ENCODE measurements at regions not wholly inside any gene's neighbourhood (a gene's known extent, or its start where the extent isn't known, plus 50 kb on each side); places are given as distances from the start of the nearest gene placed in this dataset.
"Not testable (repeated sequence)": the region's sequence is repeated elsewhere in the genome, so short reads cannot be mapped to it uniquely, and the experiment has no call there.

- H3K79me2 ChIP-seq (ENCODE audit: insufficient read depth, low read depth); H3K9ac ChIP-seq; H2AFZ ChIP-seq (ENCODE audit: low read depth); H3K4me1 ChIP-seq (ENCODE audit: low read depth, poor library complexity, severe bottlenecking); H3K4me3 ChIP-seq (IDR thresholded peaks at IDR 0.05; ENCODE audit: insufficient read depth, low read depth, low read length); H3K4me2 ChIP-seq; H4K20me1 ChIP-seq (ENCODE audit: insufficient read depth); H3K27me3 ChIP-seq (ENCODE audit: insufficient read depth, low read depth); H3K27ac ChIP-seq; H3K36me3 ChIP-seq (ENCODE audit: insufficient read depth): not testable (repeated sequence)
Measured at GRCh38 chr15:24301999-24302398, 373.6 kb upstream of the NPAP1 start.

DNA sequence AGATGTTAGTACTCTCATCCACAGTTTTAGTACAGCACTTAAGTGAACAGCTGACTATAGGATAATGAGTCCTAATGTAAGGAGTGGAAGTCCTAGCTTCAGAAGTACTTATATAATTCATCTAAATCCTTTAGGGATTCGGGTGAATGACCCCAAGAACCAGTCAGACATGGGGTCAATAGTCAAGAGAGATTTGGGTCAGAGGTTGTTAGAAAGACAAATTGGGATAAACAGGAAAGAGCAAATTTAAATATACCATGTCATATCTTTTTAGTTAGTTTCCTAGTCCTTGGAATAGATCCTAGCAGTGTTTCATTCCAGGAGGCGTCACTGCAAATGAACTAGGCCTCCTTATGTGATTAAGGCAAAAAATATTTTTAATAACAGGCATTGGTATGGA is 370.8 kb upstream of the NPAP1 start:
- not testable (repeated sequence) for H3K27ac ChIP-seq; H3K4me1 ChIP-seq (ENCODE audit: low read depth, poor library complexity, severe bottlenecking); H3K4me2 ChIP-seq; H3K27me3 ChIP-seq (ENCODE audit: insufficient read depth, low read depth); H2AFZ ChIP-seq (ENCODE audit: low read depth); H3K79me2 ChIP-seq (ENCODE audit: insufficient read depth, low read depth); H4K20me1 ChIP-seq (ENCODE audit: insufficient read depth); H3K9ac ChIP-seq; H3K4me3 ChIP-seq (IDR thresholded peaks at IDR 0.05; ENCODE audit: insufficient read depth, low read depth, low read length); H3K36me3 ChIP-seq (ENCODE audit: insufficient read depth)

- not testable (repeated sequence) for H4K20me1 ChIP-seq (ENCODE audit: insufficient read depth); H3K4me1 ChIP-seq (ENCODE audit: low read depth, poor library complexity, severe bottlenecking); H2AFZ ChIP-seq (ENCODE audit: low read depth); H3K36me3 ChIP-seq (ENCODE audit: insufficient read depth); H3K9ac ChIP-seq; H3K4me2 ChIP-seq; H3K79me2 ChIP-seq (ENCODE audit: insufficient read depth, low read depth); H3K4me3 ChIP-seq (IDR thresholded peaks at IDR 0.05; ENCODE audit: insufficient read depth, low read depth, low read length); H3K27me3 ChIP-seq (ENCODE audit: insufficient read depth, low read depth); H3K27ac ChIP-seq
Measured at GRCh38 chr15:24305643-24306042, 369.9 kb upstream of the NPAP1 start.

DNA sequence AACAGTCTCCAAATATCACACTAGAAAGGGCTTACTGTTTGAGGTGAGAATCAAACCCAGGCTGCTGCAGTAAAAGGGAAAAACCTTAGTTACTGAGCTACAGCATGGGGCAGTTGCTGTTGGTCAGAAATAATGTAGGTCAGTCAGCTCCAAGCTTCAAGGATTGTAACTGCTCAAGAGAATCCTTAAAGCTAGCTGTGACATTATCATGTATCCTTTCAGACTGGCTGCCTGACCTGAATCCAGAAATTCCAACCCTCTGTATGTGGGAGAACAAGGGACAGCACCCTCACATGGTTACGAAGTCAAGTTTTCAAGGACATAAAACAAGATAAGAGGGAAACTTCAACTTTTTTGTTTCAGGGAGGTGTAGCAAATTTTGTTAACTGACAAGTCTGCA is 365.9 kb upstream of the NPAP1 start:
- not testable (repeated sequence) for H3K27me3 ChIP-seq (ENCODE audit: insufficient read depth, low read depth); H3K4me2 ChIP-seq; H3K9ac ChIP-seq; H3K36me3 ChIP-seq (ENCODE audit: insufficient read depth); H3K79me2 ChIP-seq (ENCODE audit: insufficient read depth, low read depth); H3K4me3 ChIP-seq (IDR thresholded peaks at IDR 0.05; ENCODE audit: insufficient read depth, low read depth, low read length); H3K27ac ChIP-seq; H4K20me1 ChIP-seq (ENCODE audit: insufficient read depth); H2AFZ ChIP-seq (ENCODE audit: low read depth); H3K4me1 ChIP-seq (ENCODE audit: low read depth, poor library complexity, severe bottlenecking)

DNA sequence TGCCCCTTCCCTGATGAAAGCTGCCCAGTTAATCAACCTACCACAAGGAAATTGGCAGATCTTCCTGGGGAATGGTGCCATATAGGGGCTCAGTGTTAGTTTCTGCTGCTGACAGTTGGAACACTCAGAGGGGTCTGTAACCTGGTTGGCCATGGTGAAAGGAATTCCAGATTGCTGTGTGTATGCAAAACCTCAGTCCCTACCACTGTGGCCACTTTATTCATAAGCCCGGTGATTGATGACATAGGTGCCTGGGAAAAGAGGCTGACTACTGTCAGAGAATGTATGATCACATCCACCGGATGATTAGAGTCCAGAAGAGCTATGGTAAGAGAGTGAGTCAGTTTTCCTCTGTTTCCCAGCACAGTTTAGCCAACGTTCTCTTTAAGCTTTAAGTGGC is 363.9 kb upstream of the NPAP1 start:
- not testable (repeated sequence) for H3K36me3 ChIP-seq (ENCODE audit: insufficient read depth); H3K27me3 ChIP-seq (ENCODE audit: insufficient read depth, low read depth); H3K4me1 ChIP-seq (ENCODE audit: low read depth, poor library complexity, severe bottlenecking); H2AFZ ChIP-seq (ENCODE audit: low read depth); H4K20me1 ChIP-seq (ENCODE audit: insufficient read depth); H3K4me3 ChIP-seq (IDR thresholded peaks at IDR 0.05; ENCODE audit: insufficient read depth, low read depth, low read length); H3K27ac ChIP-seq; H3K9ac ChIP-seq; H3K4me2 ChIP-seq; H3K79me2 ChIP-seq (ENCODE audit: insufficient read depth, low read depth)

- not testable (repeated sequence) for H3K9ac ChIP-seq; H3K4me2 ChIP-seq; H4K20me1 ChIP-seq (ENCODE audit: insufficient read depth)
Measured at GRCh38 chr15:24316326-24316725, 359.2 kb upstream of the NPAP1 start.

GRCh38 chr15:24318981-24319380 is 356.6 kb upstream of the NPAP1 start:
- no peak for TF ChIP-seq CTCF (conservative IDR thresholded peaks at IDR 0.05; ENCODE audit: low read depth, low read length)
- H4K20me1 ChIP-seq (ENCODE audit: insufficient read depth): no peaks in the 10 kb centered on the region
- H3K4me2 ChIP-seq: no peak overlapping the region
- H3K27me3 ChIP-seq (ENCODE audit: insufficient read depth, low read depth): no peaks in the 10 kb centered on the region
- no peak overlapping the region for H3K27ac ChIP-seq
- H3K79me2 ChIP-seq (ENCODE audit: insufficient read depth, low read depth): no peaks in the 10 kb centered on the region
- H3K4me3 ChIP-seq (IDR thresholded peaks at IDR 0.05; ENCODE audit: insufficient read depth, low read depth, low read length): no peak overlapping the region
- H2AFZ ChIP-seq (ENCODE audit: low read depth): no peak overlapping the region
- H3K9ac ChIP-seq: no peak overlapping the region
- no peaks in the 10 kb centered on the region for H3K36me3 ChIP-seq (ENCODE audit: insufficient read depth)
- H3K4me1 ChIP-seq (ENCODE audit: low read depth, poor library complexity, severe bottlenecking): no peaks in the 10 kb centered on the region

More at GRCh38 chr15:24316326-24316725, 359.2 kb upstream of the NPAP1 start:
- not testable (repeated sequence) for H3K4me1 ChIP-seq (ENCODE audit: low read depth, poor library complexity, severe bottlenecking); H3K27ac ChIP-seq; H3K4me3 ChIP-seq (IDR thresholded peaks at IDR 0.05; ENCODE audit: insufficient read depth, low read depth, low read length); H2AFZ ChIP-seq (ENCODE audit: low read depth); H3K36me3 ChIP-seq (ENCODE audit: insufficient read depth); H3K79me2 ChIP-seq (ENCODE audit: insufficient read depth, low read depth); H3K27me3 ChIP-seq (ENCODE audit: insufficient read depth, low read depth)

DNA sequence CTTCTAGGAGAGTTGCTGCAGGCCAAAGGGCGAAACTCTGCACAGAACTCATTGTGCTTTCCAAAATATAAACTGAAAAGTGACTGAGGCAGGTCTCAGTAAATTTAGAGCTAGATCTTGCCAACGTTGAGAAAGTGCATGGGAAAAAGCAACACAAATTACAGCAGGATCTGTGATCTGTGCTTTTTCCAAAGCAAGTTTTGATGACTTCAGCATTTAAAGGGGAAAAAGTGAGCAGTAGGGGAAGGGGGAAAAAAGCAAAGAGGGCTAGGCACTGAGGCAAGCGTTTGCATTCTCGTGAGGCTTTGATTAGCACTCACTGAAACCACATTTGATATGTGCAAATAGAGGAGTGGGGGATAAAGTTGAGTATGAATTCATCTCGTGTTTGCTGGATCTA is 351.5 kb upstream of the NPAP1 start:
- not testable (repeated sequence) for H3K4me3 ChIP-seq (IDR thresholded peaks at IDR 0.05; ENCODE audit: insufficient read depth, low read depth, low read length); H2AFZ ChIP-seq (ENCODE audit: low read depth); H4K20me1 ChIP-seq (ENCODE audit: insufficient read depth); H3K27ac ChIP-seq; H3K27me3 ChIP-seq (ENCODE audit: insufficient read depth, low read depth); H3K79me2 ChIP-seq (ENCODE audit: insufficient read depth, low read depth); H3K4me2 ChIP-seq; H3K36me3 ChIP-seq (ENCODE audit: insufficient read depth); H3K4me1 ChIP-seq (ENCODE audit: low read depth, poor library complexity, severe bottlenecking); H3K9ac ChIP-seq

DNA sequence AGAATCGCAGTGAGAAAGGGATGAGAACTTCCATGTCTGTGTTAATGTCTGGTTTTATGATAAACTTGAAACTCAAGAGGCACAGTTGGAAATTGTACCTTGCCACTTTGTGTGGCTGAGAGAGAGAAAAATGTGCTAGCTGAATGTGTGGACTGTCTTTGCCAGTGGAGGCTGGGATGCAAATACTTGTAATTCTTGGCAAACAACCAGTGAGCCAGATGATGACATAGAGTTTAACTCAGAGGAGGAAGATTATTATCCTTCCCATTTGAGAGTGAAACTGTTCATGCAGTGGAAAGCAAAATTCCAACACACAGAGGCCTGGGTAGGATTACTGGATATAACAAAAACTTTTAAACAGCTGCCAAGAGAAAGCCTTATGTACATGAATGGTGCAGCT is 349.1 kb upstream of the NPAP1 start:
- not testable (repeated sequence) for H3K4me1 ChIP-seq (ENCODE audit: low read depth, poor library complexity, severe bottlenecking)

DNA sequence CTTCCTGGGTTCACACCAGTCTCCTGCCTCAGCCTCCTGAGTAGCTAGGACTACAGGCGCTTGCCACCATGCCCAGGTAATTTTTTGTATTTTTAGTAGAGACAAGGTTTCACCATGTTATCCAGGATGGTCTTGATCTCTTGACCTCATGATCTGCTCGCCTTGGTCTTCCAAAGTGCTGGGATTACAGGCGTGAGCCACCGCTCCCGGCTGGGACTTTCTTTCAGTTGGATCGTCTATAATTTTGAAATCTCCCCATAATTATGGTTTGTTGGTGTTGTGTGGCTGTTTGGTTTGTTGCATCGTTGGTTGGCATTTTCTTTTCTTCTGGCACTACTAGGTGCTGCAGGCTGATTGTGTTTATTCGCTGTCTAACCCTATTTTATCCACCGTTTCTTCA is 343.6 kb upstream of the NPAP1 start:
- not testable (repeated sequence) for H3K4me2 ChIP-seq; H3K9ac ChIP-seq; H3K79me2 ChIP-seq (ENCODE audit: insufficient read depth, low read depth); H2AFZ ChIP-seq (ENCODE audit: low read depth); H3K27me3 ChIP-seq (ENCODE audit: insufficient read depth, low read depth); H3K4me1 ChIP-seq (ENCODE audit: low read depth, poor library complexity, severe bottlenecking); H3K36me3 ChIP-seq (ENCODE audit: insufficient read depth); H3K4me3 ChIP-seq (IDR thresholded peaks at IDR 0.05; ENCODE audit: insufficient read depth, low read depth, low read length); H3K27ac ChIP-seq; H4K20me1 ChIP-seq (ENCODE audit: insufficient read depth)

More for the DNA sequence above, 349.1 kb upstream of the NPAP1 start:
- H3K4me2 ChIP-seq; H3K27me3 ChIP-seq (ENCODE audit: insufficient read depth, low read depth); H3K79me2 ChIP-seq (ENCODE audit: insufficient read depth, low read depth); H3K4me3 ChIP-seq (IDR thresholded peaks at IDR 0.05; ENCODE audit: insufficient read depth, low read depth, low read length); H3K9ac ChIP-seq; H4K20me1 ChIP-seq (ENCODE audit: insufficient read depth); H2AFZ ChIP-seq (ENCODE audit: low read depth); H3K36me3 ChIP-seq (ENCODE audit: insufficient read depth); H3K27ac ChIP-seq: not testable (repeated sequence)

All from KMS-11 (cell line).